ENCODE measurements at regions not wholly inside any gene's neighbourhood (a gene's known extent, or its start where the extent isn't known, plus 50 kb on each side); places are given as distances from the start of the nearest gene placed in this dataset.

- TF ChIP-seq ATF6 (CRISPR knock-in tag; conservative IDR thresholded peaks at IDR 0.05): no peak
- TF ChIP-seq ZFY (CRISPR knock-in tag; IDR thresholded peaks at IDR 0.05): no peak
Measured at GRCh38 chr18:28736951-28737350, 560.0 kb upstream of the CDH2 start (continued).

GRCh38 chr18:28736223-28736622, 559.3 kb upstream of the CDH2 start:
- no peaks in the 10 kb centered on the region for H3K9me3 ChIP-seq (ENCODE audit: low read length)
- no peak overlapping the region for H3K4me3 ChIP-seq (replicated peaks in 1 of 3; ENCODE audit: insufficient read depth in 1 of 3, low read depth in 2 of 3, low read length in 3 of 3)
- no peaks in the 10 kb centered on the region for H3K27me3 ChIP-seq (ENCODE audit: control insufficient read depth in 1 of 2, insufficient read depth in 2 of 2, low read length in 2 of 2)
- H3K9ac ChIP-seq (ENCODE audit: insufficient read depth, low read depth, low read length): no peak overlapping the region
- 27% methylated on average over 2 of the region's 2 CpGs for WGBS (ENCODE audit: low lambda C conversion rate)
- in situ Hi-C loops (cut with HindIII; ENCODE audit: extremely low pct_ligation_motif_present, low pct_unique_long_range_greater_than_20kb) (no loop called here), intact Hi-C loops (cut with micrococcal nuclease; ENCODE audit: unreplicated experiment) (no loop called here)
- H3K36me3 ChIP-seq (replicated peaks in 1 of 2; ENCODE audit: control insufficient read depth in 1 of 2, insufficient read depth in 2 of 2, low read length in 2 of 2): no peaks in the 10 kb centered on the region
- BruUV-seq (replicated peaks): no TSS peak
- CTCF ChIA-PET (ENCODE audit: low intra/inter-chr PET ratio, low total read pairs): no interaction called here
- H3K27ac ChIP-seq (ENCODE audit: extremely low read length, insufficient read depth, low read length): no peak overlapping the region
- ATAC-seq (no peak), DNase-seq (ENCODE audit: low spot score) (no peak), FAIRE-seq (no peak)
- H4K20me1 ChIP-seq (ENCODE audit: insufficient read depth, low read length): no peaks in the 10 kb centered on the region
- no peak overlapping the region for H2AFZ ChIP-seq (ENCODE audit: low read length)
- no peaks in the 10 kb centered on the region for H3K4me1 ChIP-seq (ENCODE audit: insufficient read depth, low read length)
- POLR2A ChIA-PET: no interaction called here
- TF ChIP-seq NFRKB (IDR thresholded peaks at IDR 0.05): no peak
- H3K79me2 ChIP-seq (ENCODE audit: insufficient read depth, low read length): no peaks in the 10 kb centered on the region
- H3K4me2 ChIP-seq (ENCODE audit: low read depth, low read length): no peak overlapping the region

- Histone ChIP-seq H3K36me3 (replicated peaks in 1 of 2; ENCODE audit: control insufficient read depth in 1 of 2, insufficient read depth in 2 of 2, low read length in 2 of 2) (no peaks in the 10 kb centered on the region), H4K20me1 (ENCODE audit: insufficient read depth, low read length) (no peaks in the 10 kb centered on the region), H3K4me2 (ENCODE audit: low read depth, low read length) (no peak overlapping the region), H2AFZ (ENCODE audit: low read length) (no peak overlapping the region), H3K4me1 (ENCODE audit: insufficient read depth, low read length) (no peaks in the 10 kb centered on the region), H3K79me2 (ENCODE audit: insufficient read depth, low read length) (no peaks in the 10 kb centered on the region), H3K9me3 (ENCODE audit: low read length) (no peaks in the 10 kb centered on the region), H3K9ac (ENCODE audit: insufficient read depth, low read depth, low read length) (no peak overlapping the region), H3K27me3 (ENCODE audit: control insufficient read depth in 1 of 2, insufficient read depth in 2 of 2, low read length in 2 of 2) (no peaks in the 10 kb centered on the region), H3K4me3 (replicated peaks in 1 of 3; ENCODE audit: insufficient read depth in 1 of 3, low read depth in 2 of 3, low read length in 3 of 3) (no peak overlapping the region), H3K27ac (ENCODE audit: extremely low read length, insufficient read depth, low read length) (no peak overlapping the region)
- POLR2A ChIA-PET: no interaction called here
- DNase-seq (ENCODE audit: low spot score) (no peak), FAIRE-seq (no peak), ATAC-seq (no peak)
- CTCF ChIA-PET (ENCODE audit: low intra/inter-chr PET ratio, low total read pairs): no interaction called here
- 21% methylated on average over 2 of the region's 2 CpGs for WGBS (ENCODE audit: low lambda C conversion rate)
- in situ Hi-C loops (cut with HindIII; ENCODE audit: extremely low pct_ligation_motif_present, low pct_unique_long_range_greater_than_20kb) (no loop called here), intact Hi-C loops (cut with micrococcal nuclease; ENCODE audit: unreplicated experiment) (no loop called here)
- BruUV-seq (replicated peaks): no TSS peak
- TF ChIP-seq ATF5 (CRISPR knock-in tag; IDR thresholded peaks at IDR 0.05; ENCODE audit: low read depth) (no peak), MAF1 (CRISPR knock-in tag; IDR thresholded peaks at IDR 0.05; ENCODE audit: borderline replicate concordance) (no peak), ZNF598 (CRISPR knock-in tag; IDR thresholded peaks at IDR 0.05; ENCODE audit: borderline replicate concordance) (no peak), SAP130 (CRISPR knock-in tag; IDR thresholded peaks at IDR 0.05; ENCODE audit: low read depth) (no peak), FOXO4 (CRISPR knock-in tag; conservative IDR thresholded peaks at IDR 0.05) (no peak), ZNF709 (CRISPR knock-in tag; IDR thresholded peaks at IDR 0.05) (no peak), TEF (CRISPR knock-in tag; IDR thresholded peaks at IDR 0.05) (no peak), MIXL1 (CRISPR knock-in tag; IDR thresholded peaks at IDR 0.05) (no peak), MZF1 (CRISPR knock-in tag; IDR thresholded peaks at IDR 0.05; ENCODE audit: borderline replicate concordance) (no peak), THYN1 (CRISPR knock-in tag; IDR thresholded peaks at IDR 0.05; ENCODE audit: borderline replicate concordance, low read depth) (no peak), ZNF546 (CRISPR knock-in tag; conservative IDR thresholded peaks at IDR 0.05) (no peak)
Measured at GRCh38 chr18:28735731-28736130, 558.8 kb upstream of the CDH2 start.
